ENCODE measurements at regions not wholly inside any gene's neighbourhood (a gene's known extent, or its start where the extent isn't known, plus 50 kb on each side); places are given as distances from the start of the nearest gene placed in this dataset.

GRCh38 chr16:5381481-5381880 lies 283.9 kb upstream of the EEF2KMT start:
- no peak for DNase-seq

GRCh38 chr16:5379954-5380353 lies 282.4 kb upstream of the EEF2KMT start:
- DNase-seq, result no peak

- DNase-seq, result no peak
Measured at GRCh38 chr16:5378531-5378930, 280.9 kb upstream of the EEF2KMT start.

- DNase-seq, result no peak
Measured at GRCh38 chr16:5377280-5377898, 279.8 kb upstream of the EEF2KMT start.

GRCh38 chr16:5374184-5374583 lies 276.6 kb upstream of the EEF2KMT start:
- DNase-seq, result no peak

GRCh38 chr16:5367951-5368350 lies 270.4 kb upstream of the EEF2KMT start:
- no peak for DNase-seq

- no peak for DNase-seq
Measured at GRCh38 chr16:5366126-5366525, 268.5 kb upstream of the EEF2KMT start.

GRCh38 chr16:5364186-5364585 lies 266.6 kb upstream of the EEF2KMT start:
- no peak for DNase-seq

- DNase-seq, result no peak
Measured at GRCh38 chr16:5361322-5361721, 263.7 kb upstream of the EEF2KMT start.

GRCh38 chr16:5354645-5355044 lies 257.1 kb upstream of the EEF2KMT start:
- DNase-seq, result no peak

- DNase-seq, result no peak
Measured at GRCh38 chr16:5349670-5350517, 252.3 kb upstream of the EEF2KMT start.

GRCh38 chr16:5349101-5349500 lies 251.5 kb upstream of the EEF2KMT start:
- DNase-seq, result no peak

- DNase-seq, result no peak
Measured at GRCh38 chr16:5347561-5347960, 250.0 kb upstream of the EEF2KMT start.

- no peak for DNase-seq
Measured at GRCh38 chr16:5336941-5337340, 239.3 kb upstream of the EEF2KMT start.

GRCh38 chr16:5333991-5334390 lies 236.4 kb upstream of the EEF2KMT start:
- no peak for DNase-seq

- no peak for DNase-seq
Measured at GRCh38 chr16:5333126-5333525, 235.5 kb upstream of the EEF2KMT start.

- DNase-seq, result no peak
Measured at GRCh38 chr16:5330058-5330457, 232.5 kb upstream of the EEF2KMT start.

GRCh38 chr16:5328546-5328945 lies 231.0 kb upstream of the EEF2KMT start:
- no peak for DNase-seq

GRCh38 chr16:5326395-5326794 lies 228.8 kb upstream of the EEF2KMT start:
- no peak for DNase-seq

GRCh38 chr16:5325932-5326331 lies 228.3 kb upstream of the EEF2KMT start:
- DNase-seq, result no peak

- DNase-seq, result no peak
Measured at GRCh38 chr16:5323284-5324141, 225.9 kb upstream of the EEF2KMT start.

GRCh38 chr16:5321930-5322329 lies 224.3 kb upstream of the EEF2KMT start:
- DNase-seq, result no peak

- no peak for DNase-seq
Measured at GRCh38 chr16:5319799-5320198, 222.2 kb upstream of the EEF2KMT start.

GRCh38 chr16:5315914-5316313 lies 218.3 kb upstream of the EEF2KMT start:
- DNase-seq, result no peak

All from effector CD4-positive, alpha-beta T cell (primary cell).